LHCN-M2 (cell line): ENCODE measurements at regions not wholly inside any gene's neighbourhood (a gene's known extent, or its start where the extent isn't known, plus 50 kb on each side); places are given as distances from the start of the nearest gene placed in this dataset.
"Not testable (repeated sequence)": the region's sequence is repeated elsewhere in the genome, so short reads cannot be mapped to it uniquely, and the experiment has no call there.

Experiments used
- DNase-seq: peaks from one replicate; pipeline ENCODE4 v3.0.0-alpha.2; 2012; ENCODE audit warnings: low read depth

DNA sequence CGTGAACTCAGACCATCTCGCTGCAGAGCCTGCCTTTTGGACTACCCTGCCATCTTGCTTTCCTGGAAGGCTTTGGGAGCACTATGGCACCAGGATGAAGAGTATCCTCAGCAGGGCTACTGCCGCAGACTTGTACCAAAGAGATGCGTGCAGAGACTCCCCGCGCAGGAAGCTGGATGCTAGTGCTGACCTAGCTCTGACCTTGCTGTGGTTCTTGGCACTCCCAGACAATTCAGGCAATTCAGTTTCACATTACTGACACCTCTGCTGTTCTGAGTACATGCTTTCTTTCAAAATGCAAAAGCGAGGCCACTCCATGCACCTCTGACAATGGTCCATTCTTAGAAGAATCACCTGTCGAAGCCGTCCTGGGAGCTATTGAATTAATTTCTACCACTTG lies 251.5 kb upstream of the MEX3C start:
- DNase-seq, result no peak

DNA sequence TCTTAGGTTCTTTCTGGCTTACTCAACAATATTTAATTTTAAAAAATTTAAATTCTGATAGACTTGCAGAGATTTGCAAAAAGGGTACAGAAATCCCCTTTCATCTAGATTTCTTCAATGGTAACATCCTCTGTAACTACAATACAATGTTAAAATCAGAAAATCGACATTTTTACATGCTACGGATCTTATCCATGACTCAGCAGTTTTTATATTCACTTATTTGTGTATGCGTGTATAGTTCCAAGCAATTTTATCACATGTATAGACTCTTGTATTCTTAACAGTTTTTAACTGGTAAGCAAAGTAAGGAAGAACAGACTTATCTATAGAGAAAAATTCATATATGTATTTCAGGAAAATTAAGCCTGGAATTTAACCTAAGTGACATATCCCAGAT lies 256.1 kb upstream of the MEX3C start:
- DNase-seq, result no peak

DNA sequence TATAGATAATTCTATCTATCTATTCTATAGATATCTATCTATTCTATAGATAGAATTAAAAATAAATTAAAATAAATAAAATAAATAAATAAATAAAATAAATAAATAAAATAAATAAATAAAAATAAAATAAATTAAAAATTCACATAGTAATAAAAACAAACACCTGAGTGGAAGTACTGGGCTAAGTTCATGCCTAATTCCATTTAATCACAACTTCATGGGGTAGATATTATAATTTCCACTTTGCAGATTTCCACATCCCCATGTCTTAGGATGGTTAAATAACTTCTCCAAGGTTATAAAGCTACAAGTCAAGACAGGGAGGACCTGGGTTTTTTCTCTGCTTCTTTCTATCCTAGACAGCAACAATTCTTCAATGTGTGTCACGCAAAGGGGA lies 261.4 kb upstream of the MEX3C start:
- no peak for DNase-seq

DNA sequence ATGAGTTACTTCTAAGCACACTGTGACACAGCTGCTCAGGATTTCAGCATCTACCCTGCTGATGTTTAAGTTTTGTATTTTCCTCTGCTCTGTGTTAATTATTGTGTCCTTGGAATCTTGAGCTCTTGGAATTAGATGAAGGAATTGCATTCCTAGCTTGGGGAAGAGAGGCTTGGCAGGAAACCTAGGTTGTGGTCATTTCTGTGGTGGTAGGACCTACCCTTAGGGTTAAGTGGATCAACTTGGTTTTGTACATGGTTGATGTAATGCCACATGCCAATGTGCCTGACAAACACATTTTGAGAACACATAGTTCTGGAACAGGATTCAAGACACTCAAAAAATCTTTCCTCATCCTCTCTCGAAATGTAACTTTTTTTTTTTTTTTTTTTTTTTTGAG lies 264.5 kb upstream of the MEX3C start:
- no peak for DNase-seq

DNA sequence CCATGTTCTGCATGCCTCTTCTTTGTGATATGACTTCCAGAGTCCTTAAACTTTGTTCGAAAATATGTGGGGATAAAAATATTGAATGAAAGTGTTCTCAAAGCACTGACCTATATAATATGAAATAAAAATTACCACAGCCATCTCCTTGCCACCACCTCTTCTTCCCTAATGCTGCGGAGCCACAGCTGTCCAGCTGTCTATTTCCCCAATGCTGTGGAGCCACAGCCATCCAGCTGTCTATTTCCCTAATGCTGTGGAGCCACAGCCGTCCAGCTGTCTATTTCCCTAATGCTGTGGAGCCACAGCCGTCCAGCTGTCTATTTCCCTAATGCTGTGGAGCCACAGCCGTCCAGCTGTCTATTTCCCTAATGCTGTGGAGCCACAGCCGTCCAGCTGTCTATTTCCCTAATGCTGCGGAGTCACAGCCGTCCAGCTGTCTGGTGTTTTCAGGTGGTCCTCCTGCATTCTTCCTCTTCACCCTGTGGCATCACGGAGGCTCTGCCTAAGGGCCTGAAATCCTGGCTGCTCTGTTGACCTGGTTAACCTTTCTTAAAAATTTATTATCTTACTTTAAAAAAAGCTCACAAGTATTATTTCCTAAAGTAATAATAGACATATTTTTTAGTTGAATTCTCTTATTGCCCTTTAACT lies 266.1 kb upstream of the MEX3C start:
- no peak for DNase-seq

DNA sequence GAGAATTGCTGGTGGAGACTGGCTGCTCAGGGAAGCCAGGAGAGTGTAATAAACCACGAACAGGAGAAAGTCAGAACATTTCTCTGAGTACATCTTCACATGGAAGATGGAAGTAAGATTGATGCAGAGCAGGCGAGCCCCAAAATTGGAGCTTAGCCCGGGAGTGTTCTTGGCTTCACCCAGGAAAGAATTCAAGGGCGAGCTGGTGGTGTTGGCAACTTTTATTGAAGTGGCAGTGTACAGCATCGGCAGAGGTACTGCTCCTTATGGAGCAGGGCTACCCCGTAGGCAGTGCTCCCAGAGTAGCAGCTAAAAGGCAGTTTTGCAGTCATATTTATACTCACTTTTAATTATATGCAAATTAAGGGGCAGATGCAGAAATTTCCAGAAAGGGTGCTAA lies 281.4 kb upstream of the MEX3C start:
- no peak for DNase-seq

DNA sequence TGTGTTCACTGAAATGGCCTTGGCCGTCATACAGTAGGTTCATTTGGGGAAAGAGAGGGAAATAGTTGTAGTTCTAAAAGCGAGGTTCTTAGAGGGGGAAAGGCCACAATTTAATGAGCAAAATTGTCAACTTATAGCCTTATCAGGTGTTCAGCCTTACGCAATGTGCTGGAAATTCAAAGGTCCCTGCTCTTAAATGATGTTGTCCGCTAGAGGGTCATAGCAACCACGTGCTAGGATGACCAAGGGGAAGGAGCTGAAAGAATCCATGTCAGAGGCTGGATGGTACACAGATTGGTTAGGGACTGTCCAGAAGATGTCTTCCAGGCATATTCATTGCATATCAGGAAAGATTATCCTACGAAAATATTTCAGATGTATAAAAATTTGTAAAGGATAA lies 282.3 kb upstream of the MEX3C start:
- DNase-seq, result no peak

DNA sequence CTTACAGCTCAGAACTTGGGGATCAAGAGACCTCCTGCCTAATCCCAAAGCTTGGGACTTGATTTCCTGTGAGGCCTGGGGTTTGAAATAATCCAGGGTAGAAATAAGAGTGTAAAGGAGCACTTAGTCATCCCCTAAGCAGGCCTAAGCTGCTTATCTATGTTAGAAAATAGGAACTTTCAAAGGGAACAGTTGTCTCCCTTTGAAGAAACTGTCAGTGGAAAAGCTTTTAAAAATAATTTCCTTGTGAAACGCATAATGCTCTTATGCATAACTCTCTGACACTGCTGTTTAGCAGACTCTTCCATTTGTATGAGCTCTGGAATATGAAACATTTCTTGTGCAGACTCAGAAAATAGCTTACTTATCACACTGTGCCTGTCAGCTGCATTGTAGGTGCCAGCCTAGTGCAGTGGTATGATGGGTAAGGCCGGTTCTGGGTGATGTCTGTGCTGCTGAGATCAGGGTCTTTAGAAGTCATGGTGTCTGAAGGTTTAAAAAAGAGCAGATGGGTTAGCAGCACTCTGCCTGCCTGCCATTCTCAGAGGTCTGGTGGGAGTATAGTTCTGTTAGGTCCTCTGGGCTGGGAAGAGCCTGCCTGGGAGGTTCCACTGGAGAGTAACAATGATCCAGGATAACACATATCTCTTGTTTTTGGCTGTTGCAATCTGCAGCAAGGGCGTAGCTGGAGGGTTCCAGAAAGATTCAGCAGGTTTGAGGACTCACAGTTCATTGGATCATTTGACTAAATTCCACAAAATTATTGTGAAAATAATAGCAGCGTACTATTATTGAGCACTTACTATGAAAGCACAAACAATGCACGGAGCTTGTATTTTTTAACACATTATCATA lies 283.2 kb upstream of the MEX3C start:
- DNase-seq, result no peak

DNA sequence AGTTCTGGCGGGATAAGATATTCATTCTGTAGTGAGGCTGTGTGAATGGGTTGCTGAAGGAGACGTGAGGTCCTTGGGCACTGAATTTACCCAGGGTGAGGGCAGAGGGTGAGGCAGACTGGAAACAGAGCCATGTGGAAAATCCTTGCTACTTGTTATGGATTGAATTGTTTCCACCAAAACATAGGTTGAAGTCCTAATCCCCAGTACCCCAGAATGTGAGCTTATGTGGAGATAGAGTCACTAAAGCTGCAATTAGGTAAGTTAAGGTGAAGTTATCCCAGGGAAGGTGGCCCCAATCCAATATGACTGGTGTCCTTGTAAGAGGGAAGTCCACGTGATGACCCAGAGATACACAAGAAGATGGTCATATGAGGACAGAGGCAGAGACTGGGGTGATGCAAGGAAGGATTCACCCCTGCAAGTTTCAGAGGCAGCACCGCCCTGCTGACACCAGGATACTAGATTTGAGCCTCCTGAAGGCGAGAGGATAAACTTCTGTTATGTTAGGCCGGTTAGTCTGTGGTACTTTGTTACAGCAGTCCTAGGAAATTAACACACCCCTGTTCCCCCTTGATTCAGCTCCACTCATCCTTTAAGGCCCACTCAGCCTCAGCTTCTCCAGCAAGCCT lies 289.4 kb upstream of the MEX3C start:
- no peak for DNase-seq

DNA sequence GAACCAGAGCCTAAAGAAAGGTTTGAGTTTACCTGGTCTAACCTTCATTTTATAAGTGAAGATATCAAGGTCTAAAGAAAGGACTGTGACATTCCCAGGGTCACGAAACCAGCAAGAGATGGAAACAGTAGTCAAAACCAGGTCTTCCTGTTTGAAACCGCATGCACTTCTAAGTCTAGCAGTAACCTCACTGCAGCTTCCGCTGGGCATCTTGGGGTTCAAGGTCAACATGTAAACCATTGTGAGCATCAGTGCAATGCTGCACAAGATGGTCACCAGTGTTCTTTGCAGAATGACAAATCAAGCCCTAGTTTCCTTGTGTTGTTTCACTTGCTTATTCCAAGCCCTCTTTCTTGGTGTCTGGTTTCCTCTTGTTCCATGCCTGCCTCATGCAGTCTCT lies 292.9 kb upstream of the MEX3C start:
- DNase-seq, result no peak

DNA sequence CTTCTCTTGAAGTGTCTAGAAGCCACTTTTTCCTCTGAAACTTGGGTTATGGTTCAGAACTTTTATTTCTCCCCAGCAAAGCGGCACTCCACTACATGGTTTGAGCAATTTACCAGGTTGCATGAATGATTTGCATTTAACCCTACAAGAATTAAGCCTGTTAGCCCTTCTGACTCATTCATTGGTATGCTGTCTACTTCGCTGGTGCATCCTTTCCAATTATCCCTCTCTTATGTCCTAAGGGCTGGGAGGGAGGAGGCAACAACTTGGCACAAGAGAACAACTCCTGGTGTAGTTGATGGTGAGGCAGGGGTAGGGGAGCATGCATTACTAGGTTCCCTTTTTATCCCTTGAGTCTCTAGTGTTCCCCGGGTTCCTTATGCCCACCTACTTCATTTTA lies 293.4 kb upstream of the MEX3C start:
- no peak for DNase-seq

DNA sequence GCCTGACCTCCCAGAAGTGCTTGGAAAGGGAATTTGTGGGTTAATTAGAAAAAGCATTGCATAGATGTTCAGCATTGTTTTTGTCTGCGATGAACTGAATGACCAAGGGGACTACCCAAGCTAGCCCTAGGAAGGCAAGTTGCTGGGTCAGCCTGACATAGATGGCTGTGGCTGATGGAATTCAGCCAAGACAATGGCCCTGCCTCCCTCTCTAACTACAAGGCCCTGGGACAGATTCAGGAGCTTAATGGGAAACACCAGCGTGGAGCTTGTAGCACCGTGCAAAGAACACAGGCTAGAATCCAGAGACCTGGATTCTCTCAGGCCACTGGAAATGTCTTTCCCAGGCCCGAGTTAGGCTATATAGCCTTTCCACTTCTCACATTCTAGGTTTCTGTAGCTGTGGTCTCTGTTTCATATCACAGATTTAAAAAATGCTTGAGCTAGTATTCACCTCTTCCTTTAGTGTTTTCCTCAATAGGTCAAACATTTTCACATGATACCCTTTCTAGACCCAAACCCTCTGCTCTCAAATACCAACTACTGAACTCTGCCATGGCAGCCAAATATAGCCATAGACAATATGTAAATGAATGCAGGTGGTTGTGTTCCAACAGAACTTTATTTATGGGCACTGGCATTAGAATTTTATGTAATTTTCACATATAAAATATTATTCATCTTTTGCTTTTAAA lies 294.3 kb upstream of the MEX3C start:
- DNase-seq, result no peak

DNA sequence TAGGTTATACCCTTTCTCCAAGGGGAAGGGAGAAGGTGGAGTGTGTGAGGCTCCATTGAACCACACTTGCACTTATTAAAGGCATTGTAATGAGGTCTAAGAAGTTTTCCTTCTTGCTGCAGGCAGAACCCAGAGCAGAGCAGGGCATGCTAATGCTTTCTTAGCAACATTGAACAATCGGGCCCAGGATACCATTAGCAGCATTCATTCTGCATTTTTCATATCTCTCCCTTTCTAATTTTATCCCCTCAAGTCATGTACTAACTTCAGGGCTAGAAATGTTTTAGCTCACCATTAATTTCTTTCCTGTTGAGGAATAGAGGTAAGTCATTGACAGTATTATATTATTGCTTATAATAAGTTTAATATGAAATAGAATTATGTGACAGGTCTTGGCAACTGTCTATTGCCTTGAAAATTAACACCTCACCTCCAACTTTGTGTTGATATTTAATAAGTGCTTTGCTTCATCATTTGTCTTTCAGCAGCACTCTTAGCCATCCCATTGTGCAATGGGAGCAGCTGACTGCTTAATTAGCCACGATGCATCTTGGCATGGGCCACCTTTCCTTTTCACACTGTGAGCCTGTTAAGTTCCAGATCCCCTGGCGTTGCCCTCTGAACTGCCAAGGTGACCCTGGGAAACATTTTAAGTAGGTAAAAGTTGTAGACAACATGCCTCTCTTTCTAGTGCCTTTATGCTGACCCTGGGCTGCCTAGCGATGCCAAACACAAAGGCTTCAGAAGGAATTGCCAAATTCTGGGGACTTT lies 300.8 kb upstream of the MEX3C start:
- no peak for DNase-seq

DNA sequence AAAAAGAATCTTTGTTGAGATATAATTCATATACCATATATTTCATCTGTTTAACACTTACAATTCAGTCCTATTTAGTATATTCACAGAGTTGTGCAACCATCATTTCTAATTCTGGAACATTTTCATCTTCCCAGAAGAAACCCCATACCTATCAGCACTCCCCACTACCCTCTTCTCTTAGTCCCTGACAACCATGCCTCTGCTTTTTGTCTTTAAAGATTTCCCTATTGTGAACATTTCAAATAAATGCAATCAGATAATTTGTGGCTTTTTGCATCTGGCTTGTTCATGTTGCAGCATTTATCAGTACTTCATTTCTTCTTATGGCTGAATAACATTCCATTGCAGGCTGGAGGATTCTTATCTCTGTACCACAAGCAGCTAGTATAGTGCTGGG lies 305.9 kb upstream of the MEX3C start:
- DNase-seq, result no peak

DNA sequence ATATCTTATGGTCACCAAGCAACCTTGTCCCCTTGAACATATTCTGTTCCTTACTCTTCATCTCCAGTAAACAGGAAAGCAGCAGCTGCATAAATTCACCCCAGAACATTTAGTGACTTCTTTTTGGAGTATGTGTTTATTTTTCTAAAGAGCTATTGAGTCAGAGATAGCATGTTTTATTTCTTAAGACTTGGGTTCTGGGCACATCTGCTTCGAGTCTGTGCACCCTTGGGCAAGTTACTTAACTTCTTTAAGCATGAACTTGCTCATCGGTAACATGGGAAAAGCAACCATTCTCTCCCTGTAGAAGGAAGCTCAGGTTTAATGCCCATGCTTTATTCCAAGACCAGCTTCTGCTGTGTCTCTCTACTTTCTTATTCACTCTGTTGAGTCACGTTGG lies 309.3 kb upstream of the MEX3C start:
- DNase-seq, result no peak

DNA sequence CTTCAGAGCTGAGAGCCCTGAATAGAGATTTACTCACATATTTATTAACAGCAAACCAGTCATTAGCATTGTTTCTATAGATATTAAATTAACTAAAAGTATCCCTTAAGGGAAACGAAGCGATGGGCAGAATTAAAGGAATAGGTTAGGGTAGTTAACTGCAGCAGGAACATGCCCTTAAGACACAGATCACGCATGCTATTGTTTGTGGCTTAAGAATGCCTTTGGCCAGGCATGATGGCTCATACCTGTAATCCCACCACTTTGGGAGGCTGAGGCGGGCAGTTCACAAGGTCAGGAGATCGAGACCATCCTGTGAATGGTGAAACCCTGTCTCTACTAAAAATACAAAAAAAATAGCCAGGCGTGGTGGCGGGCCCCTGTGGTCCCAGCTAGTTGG lies 310.9 kb upstream of the MEX3C start:
- not testable (repeated sequence) for DNase-seq

DNA sequence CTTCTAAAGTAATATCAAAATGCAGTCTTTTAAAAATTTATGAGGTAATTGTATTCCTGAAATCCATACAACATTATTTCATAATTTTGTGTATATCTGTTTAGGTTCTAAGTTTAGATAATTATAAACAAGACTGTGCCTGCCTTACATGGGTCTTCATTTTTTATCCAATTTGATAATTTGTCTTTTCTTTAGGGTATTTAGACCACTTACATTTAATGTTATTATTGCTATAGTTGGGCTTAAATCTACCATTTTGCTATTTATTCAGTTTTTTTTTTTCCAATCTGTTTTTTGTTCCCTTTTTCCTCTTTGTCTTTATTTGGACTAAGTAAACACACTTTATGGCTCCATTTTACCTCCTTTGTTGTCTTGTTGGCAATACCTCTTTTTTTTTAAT lies 312.5 kb upstream of the MEX3C start:
- DNase-seq, result no peak

DNA sequence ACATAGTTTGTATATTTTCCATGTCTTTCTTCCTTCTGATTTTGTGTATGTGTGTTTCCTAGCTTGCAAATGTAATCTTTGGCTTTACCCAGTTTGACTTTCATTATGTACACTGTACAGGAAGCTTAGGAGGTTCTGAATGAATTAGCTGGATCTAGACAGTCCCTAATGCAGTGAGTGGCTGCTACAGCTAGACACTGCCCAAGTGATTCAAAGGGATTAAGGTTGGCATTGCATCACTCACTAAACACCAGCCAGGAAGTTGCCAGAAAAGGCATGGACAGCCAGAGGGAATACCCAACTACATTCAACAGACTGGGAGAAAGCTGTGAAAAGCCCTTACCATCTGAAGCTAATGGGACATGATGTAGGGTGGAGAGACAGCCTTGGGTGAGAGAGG lies 316.0 kb upstream of the MEX3C start:
- DNase-seq, result no peak

DNA sequence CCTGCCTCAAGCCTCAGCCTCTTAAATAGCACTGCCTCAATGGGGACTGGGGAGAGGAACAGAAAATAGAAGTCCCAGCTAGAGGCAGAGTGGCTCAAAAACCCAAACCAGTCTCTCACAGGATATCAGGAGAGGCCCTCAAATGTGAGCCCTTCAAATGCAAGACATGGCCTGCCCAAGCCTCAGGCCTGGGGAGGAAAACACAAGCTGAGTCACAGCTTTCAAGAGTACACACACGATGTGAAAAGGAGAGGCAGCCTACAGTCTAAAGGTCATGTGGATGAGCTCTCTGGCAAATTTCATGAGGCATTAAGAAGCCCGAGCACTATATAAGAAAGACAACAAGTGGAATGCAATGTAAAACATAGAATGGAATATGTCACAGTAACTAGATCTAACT lies 316.6 kb upstream of the MEX3C start:
- DNase-seq, result no peak

DNA sequence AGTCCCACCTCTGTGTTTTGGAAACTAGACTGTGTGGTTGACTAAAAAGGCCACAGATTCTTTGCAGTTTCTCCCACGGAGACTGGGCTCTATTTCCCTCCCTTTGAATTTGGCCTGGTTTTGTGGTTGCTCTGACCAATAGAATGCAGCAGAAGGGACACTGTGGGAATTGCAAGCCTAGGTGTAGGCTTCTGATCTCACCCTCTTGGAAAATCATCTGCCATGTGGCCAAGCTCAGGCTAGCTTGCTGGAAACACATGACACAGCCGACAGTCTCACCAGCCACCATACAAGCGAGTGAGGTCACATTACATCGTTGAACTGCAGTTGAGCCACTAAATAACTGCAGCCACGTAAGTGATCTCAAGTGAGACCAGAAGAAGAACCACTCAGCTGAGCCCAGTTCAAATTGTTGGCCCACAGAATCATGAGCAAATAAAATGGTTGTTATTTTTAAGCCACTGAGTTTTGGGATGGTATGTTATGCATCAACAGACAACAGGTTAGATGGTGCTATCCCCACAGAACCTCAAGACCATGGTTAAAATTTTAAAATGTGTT lies 319.1 kb upstream of the MEX3C start:
- DNase-seq, result no peak

DNA sequence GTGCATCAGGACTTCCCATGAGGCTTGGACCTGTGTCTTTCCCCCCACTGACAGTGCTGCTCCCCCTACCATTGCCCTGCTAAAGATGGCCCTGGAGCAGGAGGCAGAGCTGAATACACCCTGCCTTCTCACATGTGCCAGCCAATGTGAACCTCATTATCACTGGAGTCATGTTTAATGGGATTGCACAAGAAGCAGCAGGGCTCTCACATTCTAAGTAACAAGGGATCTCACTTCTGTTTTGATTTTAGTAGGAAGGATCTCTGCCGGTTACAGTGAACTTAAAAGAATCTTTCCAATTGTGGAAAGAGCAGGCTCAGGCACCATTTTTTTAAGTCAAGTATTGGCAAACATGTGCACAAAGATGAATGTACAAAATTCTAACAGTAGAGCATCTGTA lies 322.1 kb upstream of the MEX3C start:
- no peak for DNase-seq
